ENCODE measurements at regions not wholly inside any gene's neighbourhood (a gene's known extent, or its start where the extent isn't known, plus 50 kb on each side); places are given as distances from the start of the nearest gene placed in this dataset.

DNA sequence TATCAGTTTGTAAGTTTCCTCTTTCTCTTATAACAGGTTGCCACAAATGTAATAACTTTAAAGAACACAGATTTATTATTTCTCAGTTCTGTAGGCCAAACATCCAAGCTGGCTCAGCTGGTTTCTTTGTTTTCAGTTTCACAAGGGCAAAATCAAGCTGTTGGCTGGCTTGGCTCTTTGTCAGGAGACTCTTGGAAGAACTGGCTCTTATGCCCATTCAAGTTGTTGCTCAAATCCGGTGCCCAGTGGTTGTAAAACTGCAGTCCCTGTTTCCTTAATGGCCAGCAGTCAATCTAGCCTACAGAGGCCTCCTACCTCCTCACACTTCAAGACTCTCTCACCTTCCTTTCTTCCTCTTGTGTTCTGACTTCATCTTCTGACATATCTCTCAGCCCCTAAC, 1171.0 kb downstream of the MRPL39 start:
- H3K4me3 ChIP-seq (ENCODE audit: low read depth, low read length), result no peak overlapping the region
- POLR2A ChIA-PET, result no interaction called here
- H3K27ac ChIP-seq (ENCODE audit: extremely low read depth, low read depth, low read length), result no peak overlapping the region
- no peaks in the 10 kb centered on the region for H3K9me3 ChIP-seq (ENCODE audit: control insufficient read depth, insufficient read depth, low read depth, low read length)
- no peak for TF ChIP-seq SP7 (tag by site-specific recombination; IDR thresholded peaks at IDR 0.05)
- TF ChIP-seq, protein P1, sequence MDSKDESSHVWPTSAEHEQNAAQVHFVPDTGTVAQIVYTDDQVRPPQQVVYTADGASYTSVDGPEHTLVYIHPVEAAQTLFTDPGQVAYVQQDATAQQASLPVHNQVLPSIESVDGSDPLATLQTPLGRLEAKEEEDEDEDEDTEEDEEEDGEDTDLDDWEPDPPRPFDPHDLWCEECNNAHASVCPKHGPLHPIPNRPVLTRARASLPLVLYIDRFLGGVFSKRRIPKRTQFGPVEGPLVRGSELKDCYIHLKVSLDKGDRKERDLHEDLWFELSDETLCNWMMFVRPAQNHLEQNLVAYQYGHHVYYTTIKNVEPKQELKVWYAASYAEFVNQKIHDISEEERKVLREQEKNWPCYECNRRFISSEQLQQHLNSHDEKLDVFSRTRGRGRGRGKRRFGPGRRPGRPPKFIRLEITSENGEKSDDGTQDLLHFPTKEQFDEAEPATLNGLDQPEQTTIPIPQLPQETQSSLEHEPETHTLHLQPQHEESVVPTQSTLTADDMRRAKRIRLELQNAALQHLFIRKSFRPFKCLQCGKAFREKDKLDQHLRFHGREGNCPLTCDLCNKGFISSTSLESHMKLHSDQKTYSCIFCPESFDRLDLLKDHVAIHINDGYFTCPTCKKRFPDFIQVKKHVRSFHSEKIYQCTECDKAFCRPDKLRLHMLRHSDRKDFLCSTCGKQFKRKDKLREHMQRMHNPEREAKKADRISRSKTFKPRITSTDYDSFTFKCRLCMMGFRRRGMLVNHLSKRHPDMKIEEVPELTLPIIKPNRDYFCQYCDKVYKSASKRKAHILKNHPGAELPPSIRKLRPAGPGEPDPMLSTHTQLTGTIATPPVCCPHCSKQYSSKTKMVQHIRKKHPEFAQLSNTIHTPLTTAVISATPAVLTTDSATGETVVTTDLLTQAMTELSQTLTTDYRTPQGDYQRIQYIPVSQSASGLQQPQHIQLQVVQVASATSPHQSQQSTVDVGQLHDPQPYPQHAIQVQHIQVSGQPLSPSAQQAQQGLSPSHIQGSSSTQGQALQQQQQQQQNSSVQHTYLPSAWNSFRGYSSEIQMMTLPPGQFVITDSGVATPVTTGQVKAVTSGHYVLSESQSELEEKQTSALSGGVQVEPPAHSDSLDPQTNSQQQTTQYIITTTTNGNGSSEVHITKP (tag by site-specific recombination; IDR thresholded peaks at IDR 0.05), result no peak
- no peak for TF ChIP-seq ZNF830 (tag by site-specific recombination; IDR thresholded peaks at IDR 0.05; ENCODE audit: low read depth)
- no peak for TF ChIP-seq ZNF341 (tag by site-specific recombination; IDR thresholded peaks at IDR 0.05; ENCODE audit: low read depth)
- TF ChIP-seq, protein P2, sequence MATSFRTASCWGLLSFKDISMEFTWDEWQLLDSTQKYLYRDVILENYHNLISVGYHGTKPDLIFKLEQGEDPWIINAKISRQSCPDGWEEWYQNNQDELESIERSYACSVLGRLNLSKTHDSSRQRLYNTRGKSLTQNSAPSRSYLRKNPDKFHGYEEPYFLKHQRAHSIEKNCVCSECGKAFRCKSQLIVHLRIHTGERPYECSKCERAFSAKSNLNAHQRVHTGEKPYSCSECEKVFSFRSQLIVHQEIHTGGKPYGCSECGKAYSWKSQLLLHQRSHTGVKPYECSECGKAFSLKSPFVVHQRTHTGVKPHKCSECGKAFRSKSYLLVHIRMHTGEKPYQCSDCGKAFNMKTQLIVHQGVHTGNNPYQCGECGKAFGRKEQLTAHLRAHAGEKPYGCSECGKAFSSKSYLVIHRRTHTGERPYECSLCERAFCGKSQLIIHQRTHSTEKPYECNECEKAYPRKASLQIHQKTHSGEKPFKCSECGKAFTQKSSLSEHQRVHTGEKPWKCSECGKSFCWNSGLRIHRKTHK (tag by site-specific recombination; IDR thresholded peaks at IDR 0.05), result no peak
- no peak for TF ChIP-seq ZNF654 (tag by site-specific recombination; IDR thresholded peaks at IDR 0.05; ENCODE audit: low read depth)
- TF ChIP-seq TRIM28 (IDR thresholded peaks at IDR 0.05; ENCODE audit: borderline replicate concordance, low read length), result no peak
- TF ChIP-seq MYNN (tag by site-specific recombination; IDR thresholded peaks at IDR 0.05; ENCODE audit: borderline replicate concordance), result no peak
- CTCF ChIA-PET, result no interaction called here
- H3K4me1 ChIP-seq (ENCODE audit: control insufficient read depth, insufficient read depth, low read length), result no peaks in the 10 kb centered on the region
- no peaks in the 10 kb centered on the region for H3K36me3 ChIP-seq (ENCODE audit: control insufficient read depth in 2 of 2, insufficient read depth in 1 of 2, low read length in 2 of 2)

DNA sequence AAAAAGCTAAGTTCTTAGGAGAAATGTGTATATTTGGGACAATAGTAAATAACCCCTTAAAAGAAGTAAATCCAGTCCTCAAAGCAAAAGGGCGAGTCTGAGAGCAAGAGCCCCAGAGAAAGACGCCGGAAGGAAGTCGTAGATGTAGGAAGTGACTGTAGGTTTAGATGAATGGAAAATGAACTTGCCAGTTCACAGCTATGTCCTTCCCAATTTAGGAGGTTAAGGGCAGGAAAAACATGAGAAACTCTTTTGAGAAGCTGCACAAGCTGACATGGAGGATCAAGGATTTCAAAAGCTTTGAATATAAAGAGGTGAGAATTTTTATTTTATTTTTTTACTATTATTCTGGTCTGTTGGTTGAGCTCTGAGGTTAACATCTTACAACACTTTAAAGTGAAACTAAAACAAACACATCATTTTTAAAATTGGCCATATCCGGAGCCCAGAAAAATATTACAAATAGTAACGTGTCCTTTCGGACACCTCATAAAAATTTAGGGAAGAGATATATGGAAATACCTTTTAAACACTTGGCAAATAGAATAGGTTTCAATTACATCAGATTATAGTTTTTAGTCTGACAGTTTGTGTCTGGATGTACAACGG, 1178.6 kb downstream of the MRPL39 start:
- H3K4me3 ChIP-seq (ENCODE audit: low read depth, low read length), result no peak overlapping the region
- ChIA-PET POLR2A (no interaction called here), CTCF (no interaction called here)
- no peaks in the 10 kb centered on the region for H3K36me3 ChIP-seq (ENCODE audit: control insufficient read depth in 2 of 2, insufficient read depth in 1 of 2, low read length in 2 of 2)
- H3K27ac ChIP-seq (ENCODE audit: extremely low read depth, low read depth, low read length), result no peak overlapping the region
- no peaks in the 10 kb centered on the region for H3K4me1 ChIP-seq (ENCODE audit: control insufficient read depth, insufficient read depth, low read length)
- H3K9me3 ChIP-seq (ENCODE audit: control insufficient read depth, insufficient read depth, low read depth, low read length), result peaks cover 2% of the 10 kb centered on the region; the same call in 1 of the 2 replicates
- no peak for TF ChIP-seq ZNF629 (tag by site-specific recombination; IDR thresholded peaks at IDR 0.05)
- no peak for TF ChIP-seq ZNF202 (tag by site-specific recombination; IDR thresholded peaks at IDR 0.05; ENCODE audit: borderline replicate concordance)
- no peak for TF ChIP-seq ZNF19 (tag by site-specific recombination; IDR thresholded peaks at IDR 0.05; ENCODE audit: low read depth)
- TF ChIP-seq ZFP3 (tag by site-specific recombination; IDR thresholded peaks at IDR 0.05; ENCODE audit: low read depth), result no peak

DNA sequence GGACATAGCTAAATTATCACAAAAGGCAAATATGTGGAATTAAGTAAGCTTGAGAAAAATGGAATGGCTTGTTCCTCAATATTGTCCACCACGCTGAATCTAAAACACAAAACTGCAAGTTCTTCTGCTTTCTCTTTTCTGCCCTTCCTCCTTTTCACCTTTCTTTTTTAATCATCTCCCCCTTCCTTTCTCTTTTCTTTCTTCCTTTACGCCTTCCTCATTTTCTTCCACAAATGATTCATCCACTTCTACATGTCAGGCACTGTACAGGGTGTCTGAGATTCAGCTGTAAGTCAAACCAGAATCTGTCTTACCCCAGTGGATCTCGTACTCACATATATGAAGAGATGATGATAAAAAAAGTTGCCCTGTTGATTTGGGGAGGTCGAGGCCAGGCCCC, 1182.5 kb downstream of the MRPL39 start:
- Histone ChIP-seq H3K9me3 (ENCODE audit: control insufficient read depth, insufficient read depth, low read depth, low read length) (peaks cover 2% of the 10 kb centered on the region; the same call in 1 of the 2 replicates), H3K4me1 (ENCODE audit: control insufficient read depth, insufficient read depth, low read length) (no peaks in the 10 kb centered on the region), H3K4me3 (ENCODE audit: low read depth, low read length) (no peak overlapping the region), H3K36me3 (ENCODE audit: control insufficient read depth in 2 of 2, insufficient read depth in 1 of 2, low read length in 2 of 2) (no peaks in the 10 kb centered on the region), H3K27ac (ENCODE audit: extremely low read depth, low read depth, low read length) (no peak overlapping the region)
- TF ChIP-seq PRDM1 (tag by site-specific recombination; IDR thresholded peaks at IDR 0.05), result 0 out of 2 replicates have a peak, but pooled peaks have one; percentile 23
- no peak for TF ChIP-seq KLF7 (tag by site-specific recombination; IDR thresholded peaks at IDR 0.05; ENCODE audit: borderline replicate concordance)
- ChIA-PET POLR2A (no interaction called here), CTCF (no interaction called here)

Data from HEK293 (cell line).